HG03439 (cell line): ENCODE measurements at regions not wholly inside any gene's neighbourhood (a gene's known extent, or its start where the extent isn't known, plus 50 kb on each side); places are given as distances from the start of the nearest gene placed in this dataset.
"Not testable (repeated sequence)": the region's sequence is repeated elsewhere in the genome, so short reads cannot be mapped to it uniquely, and the experiment has no call there.

Experiments
- ATAC-seq: cut with Tn5 transposase; IDR thresholded peaks from one replicate; pipeline ENCODE4 v1.9.1; 2021; ENCODE audit warnings: mild to moderate bottlenecking, moderate library complexity; ENCODE audit not compliant: unreplicated experiment

GRCh38 chr6:26257272-26257671, 107.7 kb upstream of the BTN3A2 start:
- ATAC-seq = no peak

GRCh38 chr6:26258212-26258977, 106.6 kb upstream of the BTN3A2 start:
- no peak for ATAC-seq

DNA sequence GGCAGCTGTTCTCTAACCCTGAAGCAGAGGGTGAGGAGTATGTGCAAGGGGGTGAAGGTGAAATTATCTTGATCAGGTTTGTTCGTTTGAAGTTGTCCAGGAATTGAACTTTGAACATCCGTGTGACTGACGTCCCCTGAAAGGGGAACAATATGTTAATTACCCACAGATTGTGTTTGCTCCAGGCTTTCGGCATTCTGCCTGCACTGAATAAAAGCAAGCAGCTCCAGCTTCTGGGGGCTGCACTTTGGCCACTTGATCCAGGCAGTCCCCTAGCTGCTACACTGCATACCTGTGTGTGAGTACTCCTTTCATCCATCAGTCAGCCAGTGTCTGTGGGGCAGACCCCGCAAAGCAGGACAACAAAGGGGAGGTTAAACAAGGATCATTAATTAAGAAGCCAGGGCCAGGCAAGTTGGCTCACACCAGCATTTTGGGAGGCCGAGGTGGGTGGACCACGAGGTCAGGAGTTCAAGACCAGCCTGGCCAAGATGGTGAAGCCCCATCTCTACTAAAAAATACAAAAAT, 104.8 kb upstream of the BTN3A2 start:
- no peak for ATAC-seq

GRCh38 chr6:26260725-26261490, 104.1 kb upstream of the BTN3A2 start:
- ATAC-seq = no peak

GRCh38 chr6:26264547-26264946, 100.5 kb upstream of the BTN3A2 start:
- no peak for ATAC-seq

DNA sequence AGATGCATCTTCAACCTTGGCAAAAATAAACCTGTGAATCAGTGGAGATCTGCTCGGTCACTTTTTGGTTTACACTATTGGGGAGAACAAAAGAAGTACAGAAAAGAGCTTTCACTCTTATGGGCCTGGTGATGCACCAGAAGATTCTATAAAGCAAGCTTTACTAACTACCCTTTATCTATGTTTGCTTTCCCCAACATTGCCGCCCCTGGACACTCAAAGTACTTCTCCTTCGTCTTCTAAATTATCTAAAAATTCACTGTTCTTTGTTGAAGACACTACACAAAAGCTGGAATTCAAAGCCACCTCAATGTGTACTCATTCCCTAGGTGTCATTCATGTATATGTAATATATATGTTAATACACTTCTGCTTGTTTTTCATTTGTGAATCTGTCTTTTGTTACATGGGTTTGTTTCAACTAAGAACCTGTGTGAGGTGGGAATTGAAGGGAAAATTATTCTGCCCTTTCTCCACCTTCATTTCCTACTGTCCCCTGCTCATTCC, 97.9 kb upstream of the BTN3A2 start:
- no peak for ATAC-seq

DNA sequence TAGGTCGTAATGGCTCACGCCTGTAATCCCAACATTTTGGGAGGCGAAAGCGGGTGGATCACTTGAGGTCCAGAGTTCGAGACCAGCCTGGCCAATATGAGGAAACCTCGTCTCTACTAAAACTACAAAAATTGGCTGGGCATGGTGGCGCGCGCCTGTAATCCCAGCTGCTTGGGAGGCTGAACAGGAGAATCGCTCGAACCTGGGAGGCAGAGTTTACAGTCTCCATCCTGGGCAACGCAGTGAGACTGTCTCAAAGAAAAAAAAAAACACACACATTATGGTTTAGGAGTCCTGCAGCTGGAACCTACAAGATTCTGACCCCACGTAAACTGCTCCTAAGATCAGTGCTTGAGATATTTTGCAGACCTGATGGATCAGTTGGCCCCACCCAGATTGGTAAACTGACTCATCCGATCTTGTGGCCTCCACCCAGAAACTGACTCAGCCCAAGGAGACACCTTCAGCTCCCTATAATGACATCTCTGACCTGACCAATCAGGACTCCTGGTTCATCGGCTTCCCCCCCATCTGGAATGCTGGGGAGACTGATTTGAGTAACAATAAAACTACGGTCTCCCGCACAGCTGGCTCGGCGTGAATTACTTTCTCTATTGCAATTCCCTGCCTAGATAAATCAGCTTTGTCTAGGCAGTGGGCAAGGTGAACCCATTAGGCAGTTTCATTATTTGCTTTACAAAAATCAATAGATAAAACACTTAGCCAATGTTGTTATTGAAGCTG, 96.2 kb upstream of the BTN3A2 start:
- ATAC-seq = no peak

GRCh38 chr6:26269531-26270485, 95.2 kb upstream of the BTN3A2 start:
- no peak for ATAC-seq

DNA sequence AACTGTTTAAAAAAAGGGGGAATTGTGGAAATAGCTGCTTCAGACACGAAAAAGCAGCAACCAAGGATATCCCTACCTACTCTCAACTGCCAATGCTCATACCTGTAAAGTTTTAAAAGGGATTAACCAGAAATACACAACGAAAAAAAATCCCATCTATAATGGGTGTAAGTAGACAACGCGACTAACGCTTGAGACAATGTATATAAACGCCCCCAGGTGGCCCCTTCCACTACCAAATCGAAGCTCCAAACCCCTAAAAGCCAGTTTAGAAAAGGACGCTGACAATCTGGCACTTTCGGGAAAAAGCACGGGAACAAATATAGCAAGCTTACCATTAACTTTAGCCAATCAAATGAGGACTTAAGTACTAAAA, 94.5 kb upstream of the BTN3A2 start:
- no peak for ATAC-seq

DNA sequence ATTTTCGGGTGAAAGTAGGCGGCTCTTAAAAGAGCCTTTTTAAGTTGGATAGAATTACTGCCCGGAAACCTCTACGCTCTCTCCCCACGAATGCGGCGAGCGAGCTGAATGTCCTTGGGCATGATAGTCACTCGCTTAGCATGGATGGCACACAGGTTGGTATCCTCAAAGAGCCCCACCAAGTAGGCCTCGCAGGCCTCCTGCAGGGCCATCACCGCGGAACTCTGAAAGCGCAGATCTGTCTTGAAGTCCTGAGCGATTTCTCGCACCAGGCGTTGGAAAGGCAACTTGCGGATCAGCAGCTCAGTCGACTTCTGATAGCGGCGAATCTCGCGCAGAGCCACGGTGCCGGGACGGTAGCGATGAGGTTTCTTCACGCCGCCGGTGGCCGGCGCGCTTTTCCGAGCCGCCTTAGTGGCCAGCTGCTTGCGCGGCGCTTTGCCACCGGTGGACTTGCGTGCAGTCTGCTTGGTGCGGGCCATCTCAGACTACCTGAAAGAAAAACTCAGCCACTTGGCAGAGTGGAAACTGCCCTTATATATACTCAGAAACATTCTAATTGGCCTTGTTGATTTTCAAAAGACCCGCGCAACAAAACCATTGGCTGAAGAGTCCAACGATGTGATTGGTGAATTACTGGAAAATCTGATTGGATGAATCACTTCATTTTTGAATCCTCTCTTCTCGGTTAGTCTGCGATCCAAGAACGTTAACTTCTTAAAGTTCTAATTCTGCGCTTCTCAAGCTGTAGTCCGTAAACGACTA, 93.9 kb upstream of the BTN3A2 start:
- ATAC-seq = peak; percentile 34

DNA sequence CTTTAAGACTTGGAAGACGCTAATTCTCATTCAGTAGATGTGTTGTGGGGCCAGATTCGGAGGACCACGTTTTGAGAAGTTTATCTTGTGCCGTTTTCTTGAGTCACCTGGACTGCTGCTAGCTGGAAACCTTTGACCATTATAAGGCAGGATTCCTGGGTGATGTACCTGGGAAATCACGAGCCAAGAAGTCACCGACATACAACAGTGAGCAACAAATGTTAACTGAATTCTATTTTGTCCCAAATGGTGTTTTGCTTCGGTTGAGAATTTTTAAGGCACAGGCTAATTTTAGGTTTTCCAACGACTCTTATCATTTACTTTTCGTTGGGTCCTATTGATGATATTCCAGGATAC, 93.4 kb upstream of the BTN3A2 start:
- no peak for ATAC-seq

DNA sequence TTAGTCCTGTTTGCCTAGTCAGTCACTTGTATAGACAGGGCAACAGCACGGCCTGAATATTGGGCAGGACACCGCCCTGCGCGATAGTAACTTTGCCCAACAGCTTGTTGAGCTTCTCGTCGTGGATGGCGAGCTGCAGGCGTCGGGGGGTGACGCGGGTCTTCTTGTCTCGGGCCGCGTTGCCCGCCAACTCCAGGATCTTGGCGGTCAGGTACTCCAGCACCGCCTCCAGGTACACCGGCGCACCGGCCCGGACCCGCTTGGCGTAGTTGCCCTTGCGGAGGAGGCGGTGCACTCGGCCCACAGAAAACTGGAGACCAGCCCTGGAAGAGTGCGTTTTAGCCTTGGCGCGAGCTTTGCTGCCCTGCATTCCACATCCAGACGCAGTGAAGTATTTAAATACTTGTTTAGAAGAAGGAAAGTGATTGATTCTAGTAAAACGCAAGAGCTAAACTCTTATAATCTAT, 92.8 kb upstream of the BTN3A2 start:
- ATAC-seq = peak; percentile 26

DNA sequence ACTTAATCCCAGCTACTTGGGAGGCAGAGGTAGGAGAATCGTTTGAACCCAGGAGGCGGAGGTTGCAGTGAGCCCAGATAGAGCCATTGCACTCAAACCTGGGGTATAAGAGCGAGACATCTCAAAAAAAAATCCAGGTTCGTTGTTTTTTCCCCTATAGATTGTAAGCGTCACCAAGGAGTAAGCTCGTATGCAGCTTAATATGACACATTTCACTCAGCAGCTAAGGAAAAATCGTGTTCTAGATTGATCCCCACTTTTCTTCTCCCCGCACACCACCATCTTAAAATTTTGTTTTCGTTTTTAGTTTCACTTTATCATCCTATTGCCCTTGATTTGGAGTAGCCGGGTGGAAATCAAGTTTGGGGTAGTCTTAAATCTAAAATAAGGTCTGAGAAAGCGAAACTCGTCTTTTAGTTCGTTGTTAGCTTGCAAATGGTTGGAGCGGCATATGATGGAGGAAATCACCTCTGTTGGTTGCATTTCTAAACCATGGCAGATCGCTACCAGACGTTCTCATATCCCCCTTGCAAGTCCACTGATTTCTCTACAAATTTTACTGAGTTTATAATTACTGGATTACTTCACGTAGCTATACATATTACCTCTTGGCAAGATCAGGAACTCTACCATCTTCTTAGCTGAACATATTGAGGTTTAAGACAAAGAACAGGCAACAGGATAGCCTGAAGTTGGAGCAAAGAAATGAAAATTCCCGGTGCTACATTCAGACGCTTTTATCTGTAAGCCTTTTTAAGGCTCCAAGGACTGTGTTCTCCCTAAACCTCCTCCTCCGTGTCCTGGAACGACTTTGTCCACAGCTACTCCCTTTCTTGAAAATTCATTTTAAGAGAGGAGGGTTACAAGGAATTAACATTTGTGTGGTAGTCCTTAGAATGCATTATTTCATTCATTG, 91.1 kb upstream of the BTN3A2 start:
- ATAC-seq = no peak

GRCh38 chr6:26275663-26276062, 89.3 kb upstream of the BTN3A2 start:
- ATAC-seq = no peak

GRCh38 chr6:26276841-26277648, 88.0 kb upstream of the BTN3A2 start:
- no peak for ATAC-seq

- ATAC-seq = no peak
Measured at GRCh38 chr6:26278536-26278935, 86.5 kb upstream of the BTN3A2 start.

GRCh38 chr6:26279371-26279770, 85.6 kb upstream of the BTN3A2 start:
- not testable (repeated sequence) for ATAC-seq
